Ishikawa (cell line): ENCODE measurements at regions not wholly inside any gene's neighbourhood (a gene's known extent, or its start where the extent isn't known, plus 50 kb on each side); places are given as distances from the start of the nearest gene placed in this dataset.

Experiments used
- CEBPB ChIP-seq: IDR thresholded peaks from 2 replicates; pipeline ENCODE4 v1.6.1; 2012
- CREB1 ChIP-seq: IDR thresholded peaks from 2 replicates; pipeline ENCODE4 v1.6.1; 2012; ENCODE audit warnings: low read depth
- EP300 ChIP-seq: IDR thresholded peaks from 2 replicates; pipeline ENCODE4 v1.6.1; 2012; ENCODE audit warnings: borderline replicate concordance
- FOXM1 ChIP-seq: IDR thresholded peaks from 2 replicates; pipeline ENCODE4 v1.6.1; 2012; ENCODE audit warnings: low read depth, borderline replicate concordance
- NFIC ChIP-seq: IDR thresholded peaks from 2 replicates; pipeline ENCODE4 v1.6.1; 2012
- RAD21 ChIP-seq: IDR thresholded peaks from 2 replicates; pipeline ENCODE4 v1.6.1; 2012; ENCODE audit warnings: low read depth
- TAF1 ChIP-seq: IDR thresholded peaks from 2 replicates; pipeline ENCODE4 v1.6.1; 2012; ENCODE audit warnings: low read depth, mild to moderate bottlenecking
- TCF12 ChIP-seq: IDR thresholded peaks from 2 replicates; pipeline ENCODE4 v1.6.1; 2012; ENCODE audit warnings: low read depth
- TEAD4 ChIP-seq: IDR thresholded peaks from 2 replicates; pipeline ENCODE4 v1.6.1; 2012
- USF1 ChIP-seq: IDR thresholded peaks from 2 replicates; pipeline ENCODE4 v1.6.1; 2012
- YY1 ChIP-seq: IDR thresholded peaks from 2 replicates; pipeline ENCODE4 v1.6.1; 2012; ENCODE audit warnings: low read depth
- ZBTB7A ChIP-seq: IDR thresholded peaks from 2 replicates; pipeline ENCODE4 v1.6.1; 2012; ENCODE audit warnings: low read depth
- TF ChIP-seq, protein P1 (sequence below): IDR thresholded peaks from 2 replicates; pipeline ENCODE4 v1.6.1; 2012
- TF ChIP-seq, protein P2 (sequence below): IDR thresholded peaks from 2 replicates; pipeline ENCODE4 v1.6.1; 2012; ENCODE audit warnings: low read depth, mild to moderate bottlenecking

GRCh38 chr10:129108994-129109393 is 358.0 kb upstream of the MGMT start:
- TF ChIP-seq RAD21, result no peak
- no peak for TF ChIP-seq TCF12
- TF ChIP-seq YY1, result no peak
- TF ChIP-seq USF1, result no peak
- TF ChIP-seq FOXM1, result no peak
- TF ChIP-seq, protein P1, sequence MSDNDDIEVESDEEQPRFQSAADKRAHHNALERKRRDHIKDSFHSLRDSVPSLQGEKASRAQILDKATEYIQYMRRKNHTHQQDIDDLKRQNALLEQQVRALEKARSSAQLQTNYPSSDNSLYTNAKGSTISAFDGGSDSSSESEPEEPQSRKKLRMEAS, result no peak
- no peak for TF ChIP-seq NFIC
- no peak for TF ChIP-seq CREB1
- TF ChIP-seq CEBPB, result no peak

DNA sequence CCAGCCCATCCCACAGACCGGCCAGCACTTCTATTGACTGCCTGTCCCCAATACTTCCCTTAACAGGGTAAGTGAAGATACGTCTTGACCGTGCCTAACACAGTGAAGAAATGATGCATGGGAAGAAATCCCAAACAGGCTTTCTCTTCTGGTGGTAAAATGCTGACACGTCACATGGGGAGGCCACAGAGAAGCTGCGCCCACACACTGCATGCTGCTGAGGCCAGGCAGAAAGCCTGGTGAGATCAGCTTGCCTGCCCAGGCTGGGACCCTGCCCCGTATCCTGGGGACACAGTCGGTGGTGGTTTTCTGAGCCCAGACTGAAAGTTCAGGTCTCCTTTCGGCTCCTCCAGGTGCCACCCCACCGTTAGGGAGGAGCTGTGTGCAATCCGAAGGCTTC is 356.3 kb upstream of the MGMT start:
- TF ChIP-seq, protein P2, sequence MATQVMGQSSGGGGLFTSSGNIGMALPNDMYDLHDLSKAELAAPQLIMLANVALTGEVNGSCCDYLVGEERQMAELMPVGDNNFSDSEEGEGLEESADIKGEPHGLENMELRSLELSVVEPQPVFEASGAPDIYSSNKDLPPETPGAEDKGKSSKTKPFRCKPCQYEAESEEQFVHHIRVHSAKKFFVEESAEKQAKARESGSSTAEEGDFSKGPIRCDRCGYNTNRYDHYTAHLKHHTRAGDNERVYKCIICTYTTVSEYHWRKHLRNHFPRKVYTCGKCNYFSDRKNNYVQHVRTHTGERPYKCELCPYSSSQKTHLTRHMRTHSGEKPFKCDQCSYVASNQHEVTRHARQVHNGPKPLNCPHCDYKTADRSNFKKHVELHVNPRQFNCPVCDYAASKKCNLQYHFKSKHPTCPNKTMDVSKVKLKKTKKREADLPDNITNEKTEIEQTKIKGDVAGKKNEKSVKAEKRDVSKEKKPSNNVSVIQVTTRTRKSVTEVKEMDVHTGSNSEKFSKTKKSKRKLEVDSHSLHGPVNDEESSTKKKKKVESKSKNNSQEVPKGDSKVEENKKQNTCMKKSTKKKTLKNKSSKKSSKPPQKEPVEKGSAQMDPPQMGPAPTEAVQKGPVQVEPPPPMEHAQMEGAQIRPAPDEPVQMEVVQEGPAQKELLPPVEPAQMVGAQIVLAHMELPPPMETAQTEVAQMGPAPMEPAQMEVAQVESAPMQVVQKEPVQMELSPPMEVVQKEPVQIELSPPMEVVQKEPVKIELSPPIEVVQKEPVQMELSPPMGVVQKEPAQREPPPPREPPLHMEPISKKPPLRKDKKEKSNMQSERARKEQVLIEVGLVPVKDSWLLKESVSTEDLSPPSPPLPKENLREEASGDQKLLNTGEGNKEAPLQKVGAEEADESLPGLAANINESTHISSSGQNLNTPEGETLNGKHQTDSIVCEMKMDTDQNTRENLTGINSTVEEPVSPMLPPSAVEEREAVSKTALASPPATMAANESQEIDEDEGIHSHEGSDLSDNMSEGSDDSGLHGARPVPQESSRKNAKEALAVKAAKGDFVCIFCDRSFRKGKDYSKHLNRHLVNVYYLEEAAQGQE, result no peak
- TF ChIP-seq, protein P1, result no peak
- no peak for TF ChIP-seq TAF1
- TF ChIP-seq CREB1, result no peak
- TF ChIP-seq TEAD4, result no peak
- no peak for TF ChIP-seq FOXM1
- no peak for TF ChIP-seq ZBTB7A
- TF ChIP-seq CEBPB, result no peak
- no peak for TF ChIP-seq YY1
- no peak for TF ChIP-seq TCF12
- TF ChIP-seq NFIC, result no peak
- TF ChIP-seq RAD21, result no peak

- TF ChIP-seq, protein P2, result no peak
- TF ChIP-seq ZBTB7A, result no peak
- no peak for TF ChIP-seq CEBPB
- TF ChIP-seq EP300, result no peak
- TF ChIP-seq NFIC, result no peak
- no peak for TF ChIP-seq TCF12
- TF ChIP-seq YY1, result no peak
- no peak for TF ChIP-seq TAF1
- no peak for TF ChIP-seq FOXM1
- TF ChIP-seq, protein P1, result no peak
Observed at GRCh38 chr10:129111922-129112321, 355.1 kb upstream of the MGMT start.

GRCh38 chr10:129114588-129114987 is 352.5 kb upstream of the MGMT start:
- no peak for TF ChIP-seq NFIC
- no peak for TF ChIP-seq CREB1
- TF ChIP-seq CEBPB, result no peak
- TF ChIP-seq TAF1, result no peak
- no peak for TF ChIP-seq ZBTB7A
- TF ChIP-seq FOXM1, result no peak
- TF ChIP-seq EP300, result no peak
- no peak for TF ChIP-seq USF1
- no peak for TF ChIP-seq TEAD4
- TF ChIP-seq RAD21, result no peak
- TF ChIP-seq, protein P1, result no peak
- TF ChIP-seq, protein P2, result no peak
